SIG-M5 treated with dmso at 0.1 percent for 504 hours (cell line): ENCODE measurements at regions not wholly inside any gene's neighbourhood (a gene's known extent, or its start where the extent isn't known, plus 50 kb on each side); places are given as distances from the start of the nearest gene placed in this dataset.
"Not testable (repeated sequence)": the region's sequence is repeated elsewhere in the genome, so short reads cannot be mapped to it uniquely, and the experiment has no call there.

Experiments used
- DNase-seq: peaks from one replicate; lab custom pipeline; 2025; ENCODE audit not compliant: unreplicated experiment; lab: John Stamatoyannopoulos, UW

- no peak for DNase-seq
Observed at GRCh38 chr11:82076126-82076525, 657.5 kb downstream of the FAM181B start.

- DNase-seq, result no peak
Observed at GRCh38 chr11:82059505-82059904, 674.2 kb downstream of the FAM181B start.

GRCh38 chr11:82056450-82056849, 677.2 kb downstream of the FAM181B start:
- DNase-seq, result no peak

GRCh38 chr11:82049199-82049598, 684.5 kb downstream of the FAM181B start:
- DNase-seq, result no peak

- no peak for DNase-seq
Observed at GRCh38 chr11:82047200-82047599, 686.5 kb downstream of the FAM181B start.

- no peak for DNase-seq
Observed at GRCh38 chr11:82046778-82047177, 686.9 kb downstream of the FAM181B start.

GRCh38 chr11:82045748-82046457, 687.8 kb downstream of the FAM181B start:
- no peak for DNase-seq

- no peak for DNase-seq
Observed at GRCh38 chr11:82043316-82043715, 690.3 kb downstream of the FAM181B start.

GRCh38 chr11:82041764-82042163, 691.9 kb downstream of the FAM181B start:
- DNase-seq, result no peak

- DNase-seq, result no peak
Observed at GRCh38 chr11:82038154-82038553, 695.5 kb downstream of the FAM181B start.

GRCh38 chr11:82034527-82034926, 699.1 kb downstream of the FAM181B start:
- no peak for DNase-seq

GRCh38 chr11:82027335-82027734, 706.3 kb downstream of the FAM181B start:
- DNase-seq, result not testable (repeated sequence)

GRCh38 chr11:82024760-82025159, 708.9 kb downstream of the FAM181B start:
- no peak for DNase-seq

- DNase-seq, result no peak
Observed at GRCh38 chr11:82012276-82012675, 721.4 kb downstream of the FAM181B start.

- DNase-seq, result no peak
Observed at GRCh38 chr11:82009133-82009532, 724.5 kb downstream of the FAM181B start.

GRCh38 chr11:82007521-82007920, 726.1 kb downstream of the FAM181B start:
- DNase-seq, result no peak

- no peak for DNase-seq
Observed at GRCh38 chr11:82004537-82005213, 729.0 kb downstream of the FAM181B start.

GRCh38 chr11:82003671-82004515, 729.8 kb downstream of the FAM181B start:
- no peak for DNase-seq

- no peak for DNase-seq
Observed at GRCh38 chr11:82003024-82003423, 730.6 kb downstream of the FAM181B start.

- DNase-seq, result no peak
Observed at GRCh38 chr11:81995889-81996288, 737.8 kb downstream of the FAM181B start.

- DNase-seq, result no peak
Observed at GRCh38 chr11:81993755-81994154, 739.9 kb downstream of the FAM181B start.
